K562 (cell line): ENCODE measurements at regions not wholly inside any gene's neighbourhood (a gene's known extent, or its start where the extent isn't known, plus 50 kb on each side); places are given as distances from the start of the nearest gene placed in this dataset.

Experiments used
- ATAC-seq: fragments of 200-7000 bp; cut with Tn5 transposase; 3 replicates; pipeline ENCODE4 v1.9.1; 2020; ENCODE audit warnings: moderate library complexity
- BruUV-seq: library from RNA; stranded (reverse); fragments of 400-500 nt; replicated peaks from 2 replicates; lab custom pipeline; 2021; lab: Mats Ljungman, UMichigan
- CTCF ChIA-PET: fragments of 300-600 bp; formaldehyde crosslinking; extraction: SDS; loops from one replicate; lab custom pipeline; 2021; ENCODE audit warnings: low intra/inter-chr PET ratio; lab: Yijun Ruan, JAX
- POLR2A ChIA-PET: fragments of 300-600, 350-650 bp; sonication (Branson Sonifier 250); formaldehyde crosslinking; extraction: SDS; loops from one replicate; lab custom pipeline; 2021; ENCODE audit warnings: antibody characterized with exemption, inconsistent platforms; lab: Yijun Ruan, JAX
- DNase-seq, 4 experiments: peaks; one replicate each; pipeline versions ENCODE4 v3.0.0 to v3.0.0-alpha.2; 2011 to 2018; ENCODE audit warnings: low spot score in 3 of 4, mixed read lengths in 3 of 4; ENCODE audit errors: extremely low read depth in 1 of 4
- FAIRE-seq: peaks from 2 replicates; lab custom pipeline; 2011; peaks lifted over from hg19 to GRCh38; lab: Jason Lieb, UNC
- H2AFZ ChIP-seq: 2 replicates; pipeline ENCODE4 v1.6.0; 2011; ENCODE audit warnings: low read depth, low read length, control low read depth, inconsistent platforms
- H3K27ac ChIP-seq: fragments of 200-600 bp; 3 replicates; pipeline ENCODE4 v1.8.0; 2011; ENCODE audit warnings: low read depth, mild to moderate bottlenecking, control low read depth, inconsistent platforms, low read length, moderate library complexity, mixed read lengths; ENCODE audit errors: extremely low read depth
- H3K27me3 ChIP-seq, 2 experiments: fragments of 300-600 bp in 1 of 2; 2 replicates in 1 of 2; 3 replicates in 1 of 2; pipeline versions ENCODE4 v1.6.0 to v1.8.0; 2011; ENCODE audit warnings: inconsistent platforms in 2 of 2, low read length in 2 of 2, mild to moderate bottlenecking in 1 of 2, mixed read lengths in 1 of 2, moderate library complexity in 1 of 2; ENCODE audit not compliant: control insufficient read depth in 2 of 2, insufficient read depth in 2 of 2
- H3K36me3 ChIP-seq: fragments of 300-600 bp; 3 replicates; pipeline ENCODE4 v1.8.0; 2011; ENCODE audit warnings: mild to moderate bottlenecking, low read length, inconsistent platforms; ENCODE audit not compliant: control insufficient read depth, insufficient read depth
- H3K4me1 ChIP-seq, 2 experiments: fragments of 200-600 bp in 1 of 2; replicated peaks in 1 of 2; 2 replicates in 1 of 2; 3 replicates in 1 of 2; pipeline versions ENCODE4 v1.5.1 to v1.8.0; 2011; ENCODE audit warnings: inconsistent platforms in 2 of 2, low read length in 2 of 2, mild to moderate bottlenecking in 1 of 2, mixed read lengths in 1 of 2, moderate library complexity in 1 of 2; ENCODE audit not compliant: control insufficient read depth in 2 of 2, insufficient read depth in 2 of 2
- H3K4me2 ChIP-seq: 2 replicates; pipeline ENCODE4 v1.6.1; 2011; ENCODE audit warnings: low read length, control low read depth, inconsistent platforms, mixed read lengths; ENCODE audit not compliant: insufficient read depth
- H3K4me3 ChIP-seq: fragments of 200-600 bp; sonication (generic), shearing (Covaris generic); 2 replicates; pipeline ENCODE4 v1.5.1; 2016; ENCODE audit warnings: control low read depth, inconsistent platforms
- H3K79me2 ChIP-seq: fragments of 200-600 bp; 3 replicates; pipeline ENCODE4 v1.8.0; 2011; ENCODE audit warnings: low read length, inconsistent platforms; ENCODE audit not compliant: control insufficient read depth, insufficient read depth
- H3K9ac ChIP-seq, 2 experiments: 2 replicates each; pipeline versions ENCODE4 v1.6.0 to v1.6.1; 2011; ENCODE audit warnings: low read depth in 2 of 2, low read length in 2 of 2, control low read depth in 1 of 2, inconsistent platforms in 1 of 2, mild to moderate bottlenecking in 1 of 2, mixed read lengths in 1 of 2; ENCODE audit not compliant: insufficient read depth in 1 of 2
- H3K9me1 ChIP-seq: one replicate; pipeline ENCODE4 v1.6.0; 2011; ENCODE audit warnings: inconsistent platforms, mild to moderate bottlenecking, low read length, moderate library complexity; ENCODE audit not compliant: control insufficient read depth, insufficient read depth
- H3K9me3 ChIP-seq: replicated peaks from 2 replicates; pipeline ENCODE4 v1.5.1; 2011; ENCODE audit warnings: low read depth, low read length, inconsistent platforms; ENCODE audit not compliant: control insufficient read depth, insufficient read depth
- H4K20me1 ChIP-seq: replicated peaks from 2 replicates; pipeline ENCODE4 v1.6.1; 2011; ENCODE audit warnings: low read length, inconsistent platforms, mixed read lengths; ENCODE audit not compliant: control insufficient read depth, insufficient read depth
- ARID3B ChIP-seq: fragments of 250-450 bp; sonication (Bioruptor Pico); IDR thresholded peaks from 2 replicates; pipeline ENCODE4 v1.4.0; 2020; ENCODE audit warnings: borderline replicate concordance
- DNMT1 ChIP-seq: fragments of 450-650 bp; IDR thresholded peaks from 2 replicates; pipeline ENCODE4 v1.6.1; 2016; ENCODE audit warnings: antibody characterized with exemption, mild to moderate bottlenecking
- ETV5 ChIP-seq: sonication (generic); formaldehyde crosslinking; IDR thresholded peaks from 2 replicates; pipeline ENCODE4 v1.4.0; 2020; ENCODE audit warnings: low read depth, mild to moderate bottlenecking, missing genetic modification reagents
- FOSL1 ChIP-seq: fragments of 200-800 bp; sonication (Bioruptor generic); conservative IDR thresholded peaks from 2 replicates; pipeline ENCODE4 v1.6.1; 2016; ENCODE audit warnings: missing genetic modification characterization, missing compliant biosample characterization
- JUNB ChIP-seq: fragments of 450-650 bp; formaldehyde crosslinking; conservative IDR thresholded peaks from 2 replicates; pipeline ENCODE4 v1.4.0; 2020; ENCODE audit warnings: mild to moderate bottlenecking
- KLF6 ChIP-seq: fragments of 250-450 bp; sonication (Bioruptor Pico); IDR thresholded peaks from 2 replicates; pipeline ENCODE4 v1.4.0; 2020; ENCODE audit warnings: mild to moderate bottlenecking, moderate library complexity, borderline replicate concordance
- MAFG ChIP-seq: fragments of 450-650 bp; conservative IDR thresholded peaks from 2 replicates; pipeline ENCODE4 v1.6.1; 2016; ENCODE audit warnings: missing genetic modification characterization, missing compliant biosample characterization
- NEUROD1 ChIP-seq: fragments of 150-350 bp; IDR thresholded peaks from 2 replicates; pipeline ENCODE4 v1.6.1; 2014; ENCODE audit warnings: borderline replicate concordance, low read length, low read depth; ENCODE audit not compliant: partially characterized antibody
- RBM34 ChIP-seq: fragments of 200-400 bp; formaldehyde crosslinking; IDR thresholded peaks from 2 replicates; pipeline ENCODE4 v1.6.1; 2018; ENCODE audit warnings: low read length, borderline replicate concordance; ENCODE audit not compliant: insufficient read depth
- RNF219 ChIP-seq: fragments of 250-450 bp; sonication (Bioruptor Pico); IDR thresholded peaks from 2 replicates; pipeline ENCODE4 v1.5.0; 2022; ENCODE audit warnings: mild to moderate bottlenecking
- TCF7 ChIP-seq: sonication (generic); IDR thresholded peaks from 2 replicates; pipeline ENCODE4 v1.6.1; 2016; ENCODE audit warnings: antibody characterized with exemption, borderline replicate concordance
- TGIF2 ChIP-seq: sonication (generic); formaldehyde crosslinking; IDR thresholded peaks from 2 replicates; pipeline ENCODE4 v1.8.1; 2022; ENCODE audit warnings: mild to moderate bottlenecking, missing genetic modification reagents, moderate library complexity
- ZBTB49 ChIP-seq: sonication (generic); formaldehyde crosslinking; IDR thresholded peaks from 2 replicates; pipeline ENCODE4 v1.8.0; 2022; ENCODE audit warnings: missing genetic modification reagents, mild to moderate bottlenecking, borderline replicate concordance
- ZC3H11A ChIP-seq: IDR thresholded peaks from 2 replicates; pipeline ENCODE4 v1.6.1; 2012; ENCODE audit warnings: low read depth, low read length, improper control_type of control experiment
- ZNF277 ChIP-seq: fragments of 250-450 bp; sonication (Bioruptor Pico); IDR thresholded peaks from 2 replicates; pipeline ENCODE4 v1.8.0; 2022; ENCODE audit warnings: inconsistent platforms, mild to moderate bottlenecking, moderate library complexity, borderline replicate concordance
- in situ Hi-C: fragments of 300-500 bp; cut with MboI; formaldehyde crosslinking; loops from 4 replicates; pipeline ENCODE4 v1.15.0; 2018; ENCODE audit warnings: inconsistent platforms, mixed read lengths
- intact Hi-C: fragments of 100-400 bp; cut with micrococcal nuclease; formaldehyde crosslinking; loops from 2 replicates; pipeline ENCODE4 v1.14.2; 2022

GRCh38 chr9:88270413-88270812, 117.8 kb upstream of the SPIN1 start (continued):
- no peak for TF ChIP-seq FOSL1 (tag)
- no peak for TF ChIP-seq DNMT1
- TF ChIP-seq RNF219 (CRISPR knock-in tag) = no peak
- TF ChIP-seq, all 486 proteins: peak for 6

- no TSS peak for BruUV-seq
- Histone ChIP-seq H3K27ac (no peak overlapping the region), H4K20me1 (no peaks in the 10 kb centered on the region), H3K9ac (no peak overlapping the region), H3K27me3 (peaks cover 0 to 4% of the 10 kb centered on the region in 2 experiments; a peak in 2 of 5 replicates), H3K4me2 (no peak overlapping the region), H3K9me3 (no peaks in the 10 kb centered on the region), H3K4me3 (no peak overlapping the region), H2AFZ (no peak overlapping the region), H3K36me3 (no peaks in the 10 kb centered on the region), H3K9me1 (no peaks in the 10 kb centered on the region), H3K4me1 (no peaks in the 10 kb centered on the region), H3K79me2 (no peaks in the 10 kb centered on the region)
- FAIRE-seq (no peak), DNase-seq (no peak), ATAC-seq (no peak)
- intact Hi-C loops (no loop called here), in situ Hi-C loops (no loop called here)
- ChIA-PET CTCF (no interaction called here), POLR2A (no interaction called here)
- no peak for TF ChIP-seq ZNF277 (CRISPR knock-in tag)
- no peak for TF ChIP-seq RBM34
- no peak for TF ChIP-seq NEUROD1
- TF ChIP-seq JUNB (CRISPR knock-in tag) = no peak
- TF ChIP-seq TCF7 = no peak
- TF ChIP-seq ZBTB49 (CRISPR knock-in tag) = no peak
- TF ChIP-seq TGIF2 (CRISPR knock-in tag) = no peak
- no peak for TF ChIP-seq ETV5 (CRISPR knock-in tag)
- no peak for TF ChIP-seq MAFG (tag)
- TF ChIP-seq ARID3B (CRISPR knock-in tag) = no peak
- TF ChIP-seq KLF6 (CRISPR knock-in tag) = no peak
- TF ChIP-seq ZC3H11A = no peak
Measured at GRCh38 chr9:88268886-88269285, 119.4 kb upstream of the SPIN1 start.
